IPS-18a (cell line): ENCODE measurements at regions not wholly inside any gene's neighbourhood (a gene's known extent, or its start where the extent isn't known, plus 50 kb on each side); places are given as distances from the start of the nearest gene placed in this dataset.

ENCODE experiments used
- H3K27ac ChIP-seq: one replicate; pipeline ENCODE4 v1.5.1; 2013; ENCODE audit warnings: low read length
- H3K27me3 ChIP-seq: one replicate; pipeline ENCODE4 v1.6.1; 2013; ENCODE audit warnings: mild to moderate bottlenecking, low read length; ENCODE audit not compliant: control insufficient read depth, insufficient read depth
- H3K36me3 ChIP-seq: one replicate; pipeline ENCODE4 v1.6.1; 2013; ENCODE audit warnings: low read depth, low read length; ENCODE audit not compliant: control insufficient read depth
- H3K4me1 ChIP-seq: one replicate; pipeline ENCODE4 v1.6.1; 2013; ENCODE audit warnings: low read depth, low read length; ENCODE audit not compliant: control insufficient read depth
- H3K4me3 ChIP-seq: one replicate; pipeline ENCODE4 v1.5.1; 2013; ENCODE audit warnings: low read length
- H3K9ac ChIP-seq: one replicate; pipeline ENCODE4 v1.6.1; 2013; ENCODE audit warnings: mild to moderate bottlenecking, low read length, moderate library complexity
- H3K9me3 ChIP-seq: one replicate; pipeline ENCODE4 v1.6.1; 2013; ENCODE audit warnings: low read depth, low read length; ENCODE audit not compliant: control insufficient read depth

DNA sequence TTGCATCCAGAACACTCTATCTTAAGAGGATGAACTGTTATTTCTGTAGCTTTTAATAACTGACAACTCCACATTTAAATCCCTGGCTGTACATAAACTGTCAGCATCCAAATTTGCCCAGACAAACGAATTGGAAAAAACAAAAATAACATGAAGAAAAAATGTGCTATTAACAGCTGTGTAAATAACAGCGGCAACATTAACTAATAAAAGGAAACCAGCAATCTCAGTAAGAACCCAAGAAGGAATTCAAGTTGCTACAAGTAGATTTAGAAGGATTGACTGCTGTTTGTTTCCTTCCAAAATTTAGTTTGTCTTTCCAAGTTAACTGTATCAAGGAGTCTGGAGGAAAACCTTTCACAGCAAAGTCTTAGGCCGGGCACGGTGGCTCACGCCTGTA lies 550.6 kb upstream of the MDFIC2 start:
- Histone ChIP-seq H3K36me3 (no peaks in the 10 kb centered on the region), H3K9ac (no peak overlapping the region), H3K9me3 (no peaks in the 10 kb centered on the region), H3K4me1 (peaks cover 12% of the 10 kb centered on the region), H3K4me3 (no peak overlapping the region), H3K27ac (no peak overlapping the region), H3K27me3 (no peaks in the 10 kb centered on the region)

- Histone ChIP-seq H3K27ac (no peak overlapping the region), H3K36me3 (no peaks in the 10 kb centered on the region)
These were observed 549.4 kb upstream of the MDFIC2 start for GRCh38 chr3:70861855-70862254.

GRCh38 chr3:70861234-70861633 lies 548.8 kb upstream of the MDFIC2 start:
- Histone ChIP-seq H3K4me1 (peaks cover 13% of the 10 kb centered on the region), H3K9me3 (no peaks in the 10 kb centered on the region), H3K27ac (no peak overlapping the region), H3K9ac (no peak overlapping the region), H3K27me3 (no peaks in the 10 kb centered on the region), H3K4me3 (no peak overlapping the region), H3K36me3 (no peaks in the 10 kb centered on the region)

More at GRCh38 chr3:70861855-70862254, 549.4 kb upstream of the MDFIC2 start:
- Histone ChIP-seq H3K9ac (no peak overlapping the region), H3K4me3 (no peak overlapping the region), H3K4me1 (peaks cover 13% of the 10 kb centered on the region), H3K27me3 (no peaks in the 10 kb centered on the region), H3K9me3 (no peaks in the 10 kb centered on the region)

- Histone ChIP-seq H3K36me3 (no peaks in the 10 kb centered on the region), H3K27ac (no peak overlapping the region), H3K9ac (no peak overlapping the region), H3K4me3 (no peak overlapping the region), H3K4me1 (peaks cover 32% of the 10 kb centered on the region), H3K27me3 (no peaks in the 10 kb centered on the region), H3K9me3 (no peaks in the 10 kb centered on the region)
These were observed 545.5 kb upstream of the MDFIC2 start for GRCh38 chr3:70857916-70858315.

DNA sequence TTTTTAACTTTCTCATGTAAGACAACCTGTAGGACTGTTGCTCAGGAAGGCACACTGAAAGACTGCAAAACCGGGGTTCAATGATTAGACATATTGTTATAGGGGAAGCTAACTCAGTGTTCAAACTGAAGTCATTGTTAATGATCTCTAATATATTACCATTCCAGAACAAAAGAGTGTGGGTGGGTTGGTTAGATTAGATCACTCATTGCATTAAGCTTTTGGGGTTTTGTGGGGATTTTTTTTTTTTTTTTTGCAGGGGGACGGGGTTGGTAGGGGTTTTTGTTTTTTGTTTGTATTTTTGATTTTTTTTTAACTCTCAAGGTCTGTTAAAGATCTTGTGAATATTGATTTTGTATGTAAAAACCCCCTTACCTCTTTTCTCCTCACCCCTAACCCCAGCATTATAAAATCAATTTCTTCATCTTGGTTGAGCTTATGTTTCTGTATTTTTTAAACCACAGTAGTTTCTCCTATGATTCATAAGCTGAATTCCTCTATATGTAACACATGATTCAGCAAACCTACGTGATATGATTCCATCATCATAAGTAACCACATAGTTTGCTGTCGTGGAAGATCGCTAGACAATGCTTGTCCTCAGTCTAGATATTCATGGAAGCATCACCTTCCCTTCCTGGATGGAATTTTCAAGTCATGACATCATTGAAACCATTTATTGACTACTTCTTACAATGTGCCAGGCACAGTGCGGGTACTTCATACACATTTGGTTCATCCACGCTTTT lies 544.1 kb upstream of the MDFIC2 start:
- Histone ChIP-seq H3K27ac (no peak overlapping the region), H3K27me3 (no peaks in the 10 kb centered on the region), H3K4me3 (no peak overlapping the region), H3K4me1 (peaks cover 33% of the 10 kb centered on the region), H3K9ac (no peak overlapping the region), H3K9me3 (no peaks in the 10 kb centered on the region), H3K36me3 (no peaks in the 10 kb centered on the region)

DNA sequence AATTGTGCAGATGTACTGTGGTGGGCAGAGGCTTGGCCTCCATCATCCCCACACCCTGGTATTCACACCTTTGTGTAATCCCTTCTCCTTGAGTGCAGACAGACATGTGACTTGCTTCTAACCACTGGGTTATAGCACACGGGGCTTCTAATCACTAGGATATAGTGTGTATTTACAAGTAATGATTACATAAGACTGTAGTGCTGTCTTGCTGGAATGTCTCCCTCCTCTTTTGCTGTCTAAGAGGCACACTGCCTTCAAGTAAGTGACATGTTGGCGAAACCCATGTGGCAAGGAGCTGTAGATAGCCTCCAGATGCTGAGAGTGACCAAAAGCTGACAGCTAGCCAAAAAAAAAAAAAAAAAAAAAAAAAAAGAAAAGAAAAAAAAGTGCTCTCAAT lies 542.7 kb upstream of the MDFIC2 start:
- H3K27ac ChIP-seq = no peak overlapping the region
- H3K27me3 ChIP-seq = no peaks in the 10 kb centered on the region
- no peaks in the 10 kb centered on the region for H3K36me3 ChIP-seq
- no peak overlapping the region for H3K9ac ChIP-seq
- no peak overlapping the region for H3K4me3 ChIP-seq
- peaks cover 33% of the 10 kb centered on the region for H3K4me1 ChIP-seq
- H3K9me3 ChIP-seq = no peaks in the 10 kb centered on the region

GRCh38 chr3:70854108-70854507 lies 541.7 kb upstream of the MDFIC2 start:
- no peak overlapping the region for H3K27ac ChIP-seq
- H3K9me3 ChIP-seq = no peaks in the 10 kb centered on the region
- H3K27me3 ChIP-seq = no peaks in the 10 kb centered on the region
- peaks cover 31% of the 10 kb centered on the region for H3K4me1 ChIP-seq
- no peak overlapping the region for H3K9ac ChIP-seq
- no peaks in the 10 kb centered on the region for H3K36me3 ChIP-seq
- no peak overlapping the region for H3K4me3 ChIP-seq

DNA sequence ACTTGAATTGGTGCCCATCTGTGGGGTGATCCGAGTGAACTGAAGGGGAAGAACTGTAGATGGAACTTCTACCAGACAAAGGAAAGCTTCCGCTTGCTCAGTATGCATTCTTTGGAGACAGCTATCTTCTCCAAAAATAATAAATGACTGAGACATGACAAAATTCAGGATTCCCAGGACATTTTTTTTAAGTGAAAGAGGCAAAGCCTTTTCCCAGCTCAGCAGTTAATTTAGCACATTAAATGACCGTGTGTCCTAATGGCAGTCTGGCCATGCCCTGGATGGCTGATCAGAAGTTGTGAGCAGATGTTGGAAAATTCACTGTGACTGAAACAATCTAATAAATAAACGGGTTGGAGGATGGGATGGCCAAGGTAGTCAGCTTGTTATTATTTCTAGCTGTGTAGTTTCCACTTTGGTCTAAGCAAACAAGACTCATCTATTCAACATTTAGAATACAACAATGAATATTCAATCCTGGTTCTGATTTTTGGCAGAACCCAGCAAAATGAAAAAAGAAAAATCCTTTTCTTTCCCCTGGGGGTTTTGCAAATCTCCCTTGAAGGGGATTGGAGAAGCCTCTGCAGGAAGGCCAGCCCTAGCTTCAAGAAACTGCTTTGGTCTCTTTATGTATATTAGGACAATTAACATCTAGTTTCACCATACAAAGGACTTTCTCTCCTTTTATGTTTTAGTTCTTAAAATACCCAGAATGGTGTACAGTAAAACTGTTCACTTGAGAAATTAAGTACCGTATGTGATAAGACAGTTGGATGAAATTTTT lies 540.9 kb upstream of the MDFIC2 start:
- Histone ChIP-seq H3K27ac (no peak overlapping the region), H3K4me1 (peaks cover 24% of the 10 kb centered on the region), H3K9ac (no peak overlapping the region), H3K27me3 (no peaks in the 10 kb centered on the region), H3K36me3 (no peaks in the 10 kb centered on the region), H3K9me3 (no peaks in the 10 kb centered on the region), H3K4me3 (no peak overlapping the region)

- no peak overlapping the region for H3K4me3 ChIP-seq
- H3K36me3 ChIP-seq = no peaks in the 10 kb centered on the region
- no peaks in the 10 kb centered on the region for H3K27me3 ChIP-seq
- no peaks in the 10 kb centered on the region for H3K9me3 ChIP-seq
- peaks cover 20% of the 10 kb centered on the region for H3K4me1 ChIP-seq
- no peak overlapping the region for H3K9ac ChIP-seq
- no peak overlapping the region for H3K27ac ChIP-seq
These were observed 537.7 kb upstream of the MDFIC2 start for GRCh38 chr3:70849911-70850699.

DNA sequence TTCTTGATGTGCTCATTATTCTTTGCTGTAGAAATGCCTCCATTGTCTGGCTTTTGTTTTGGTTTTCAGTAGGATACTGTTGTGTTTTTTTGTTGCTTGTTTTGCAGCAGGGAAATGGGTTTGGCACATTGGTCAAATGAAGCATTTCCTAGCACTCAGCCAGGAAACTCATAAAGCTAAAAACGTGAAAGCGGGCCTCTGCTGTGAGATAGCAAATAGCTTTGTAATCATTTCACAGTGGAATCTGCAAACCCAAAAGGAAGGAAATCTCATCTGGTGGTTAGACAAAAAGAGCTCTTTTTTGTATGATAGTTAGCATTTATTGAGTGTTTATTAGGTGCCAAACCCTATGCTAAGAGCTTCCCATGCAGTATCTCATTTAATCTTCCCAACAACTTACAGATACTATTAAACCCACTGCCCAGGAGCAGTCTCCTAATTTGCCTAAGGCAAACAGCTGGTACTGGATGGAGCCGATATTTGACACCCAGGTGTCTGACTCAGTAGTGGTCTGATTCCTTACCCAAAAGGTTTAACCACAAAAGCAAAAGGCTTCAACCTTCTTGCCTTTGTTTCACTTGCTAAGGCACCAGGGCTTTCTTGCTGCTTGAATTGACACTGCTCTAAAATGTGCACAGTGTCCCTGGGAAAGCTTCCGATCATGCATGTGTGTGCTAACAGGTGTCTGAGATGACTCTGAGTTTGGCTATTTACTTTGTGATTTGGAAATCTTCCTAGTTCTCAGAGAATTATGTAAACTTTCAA lies 527.9 kb upstream of the MDFIC2 start:
- Histone ChIP-seq H3K27me3 (no peaks in the 10 kb centered on the region), H3K9ac (no peak overlapping the region), H3K27ac (no peak overlapping the region), H3K9me3 (no peaks in the 10 kb centered on the region), H3K4me3 (no peak overlapping the region), H3K36me3 (no peaks in the 10 kb centered on the region), H3K4me1 (peaks cover 13% of the 10 kb centered on the region)
